Cerebellar nuclear complex (tissue), 1 donor: ENCODE measurements at regions not wholly inside any gene's neighbourhood (a gene's known extent, or its start where the extent isn't known, plus 50 kb on each side); places are given as distances from the start of the nearest gene placed in this dataset.
"Not testable (repeated sequence)": the region's sequence is repeated elsewhere in the genome, so short reads cannot be mapped to it uniquely, and the experiment has no call there.

Source experiments
- DNase-seq, 2 experiments: peaks; one replicate each; lab custom pipeline; 2025; lab: John Stamatoyannopoulos, UW

DNA sequence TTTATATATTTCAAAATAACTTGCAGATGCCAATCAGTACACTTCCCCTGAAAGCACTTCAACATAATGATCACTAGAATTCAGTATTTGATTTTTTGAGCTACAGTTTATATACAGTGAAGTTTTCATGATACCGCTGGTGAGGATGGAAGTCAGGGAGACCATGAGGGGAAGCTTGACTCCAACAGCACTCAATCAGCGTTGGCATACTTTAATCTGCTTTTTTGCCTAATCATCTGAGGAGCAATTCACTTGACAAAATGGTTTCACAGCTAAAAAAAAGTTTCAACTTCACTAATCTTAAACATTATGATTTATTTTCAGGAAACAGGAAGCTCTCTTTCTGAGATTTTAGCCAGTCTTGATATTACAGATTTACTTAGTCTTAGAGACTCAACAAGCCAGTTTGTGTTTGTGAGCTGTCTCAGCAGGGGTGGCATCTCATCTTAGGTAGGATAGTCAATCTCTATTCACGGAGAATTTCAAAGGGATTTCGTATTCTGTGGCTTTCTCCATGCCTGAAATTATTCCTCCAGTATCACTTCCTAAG is 111.4 kb upstream of the ARRDC3 start:
- DNase-seq, result no peak

- DNase-seq, result no peak
Observed at GRCh38 chr5:91493086-91493485, 110.0 kb upstream of the ARRDC3 start.

GRCh38 chr5:91491229-91491628 is 108.1 kb upstream of the ARRDC3 start:
- DNase-seq, result no peak

DNA sequence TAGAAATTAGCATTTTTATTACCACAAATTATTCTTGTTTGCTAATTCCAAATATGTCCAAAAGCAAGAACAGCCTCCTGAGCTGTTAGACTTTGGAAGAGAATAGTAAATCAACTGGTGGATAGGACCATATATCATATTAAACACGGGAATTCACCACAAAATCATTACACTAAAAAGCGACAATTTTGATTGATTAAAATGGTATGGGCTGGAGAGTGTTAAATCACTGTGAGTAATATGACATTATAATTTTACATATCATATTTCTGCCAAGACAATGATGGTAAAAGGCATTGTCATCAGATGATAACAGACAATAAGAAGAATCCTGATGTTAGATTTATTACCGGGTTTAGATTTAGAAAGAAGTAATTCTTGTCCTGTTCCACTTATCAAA is 107.2 kb upstream of the ARRDC3 start:
- no peak for DNase-seq

GRCh38 chr5:91487420-91487819 is 104.3 kb upstream of the ARRDC3 start:
- no peak for DNase-seq

GRCh38 chr5:91486638-91487037 is 103.5 kb upstream of the ARRDC3 start:
- DNase-seq, result no peak

- no peak for DNase-seq
Observed at GRCh38 chr5:91484662-91485061, 101.5 kb upstream of the ARRDC3 start.

GRCh38 chr5:91479376-91479775 is 96.3 kb upstream of the ARRDC3 start:
- DNase-seq, result not testable (repeated sequence)

DNA sequence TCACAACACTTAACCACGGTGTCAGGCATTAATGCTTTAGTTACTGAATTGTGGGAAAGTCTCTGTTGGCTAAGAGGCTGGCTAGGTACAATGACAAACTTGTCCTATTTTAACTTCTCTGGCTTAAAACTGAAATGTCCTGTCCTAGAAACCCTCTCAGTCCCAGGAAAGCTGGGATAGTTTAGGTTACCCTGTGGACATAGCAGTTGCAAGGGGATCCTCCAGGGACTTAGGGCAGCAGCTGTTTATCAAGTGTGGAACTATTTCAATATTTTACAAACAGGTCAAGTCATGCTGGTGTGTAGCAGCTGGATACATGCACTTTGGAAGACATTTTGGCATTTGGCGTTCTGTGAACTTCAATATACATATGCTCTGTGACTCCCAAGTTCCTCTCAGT is 95.0 kb upstream of the ARRDC3 start:
- no peak for DNase-seq

DNA sequence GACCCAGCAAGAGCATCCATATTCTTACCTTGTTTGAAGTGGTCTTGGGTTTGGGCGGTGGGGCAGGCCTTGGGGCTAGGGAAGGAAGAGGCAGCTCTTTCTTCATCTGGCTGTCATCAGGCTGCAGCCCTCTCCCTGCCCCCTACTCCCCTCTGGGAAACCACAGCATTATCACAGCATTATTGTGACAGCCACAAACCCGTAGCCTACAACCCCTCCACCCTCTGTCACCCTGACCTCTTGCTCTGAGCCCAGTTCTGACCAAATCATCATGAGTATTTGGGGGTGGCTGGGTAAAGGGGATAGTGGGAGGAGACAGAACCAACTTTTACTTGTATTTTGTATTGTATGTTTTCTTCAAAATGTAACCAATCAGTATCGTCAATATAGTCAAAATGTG is 94.3 kb upstream of the ARRDC3 start:
- DNase-seq, result no peak

GRCh38 chr5:91474201-91474600 is 91.1 kb upstream of the ARRDC3 start:
- DNase-seq, result no peak

DNA sequence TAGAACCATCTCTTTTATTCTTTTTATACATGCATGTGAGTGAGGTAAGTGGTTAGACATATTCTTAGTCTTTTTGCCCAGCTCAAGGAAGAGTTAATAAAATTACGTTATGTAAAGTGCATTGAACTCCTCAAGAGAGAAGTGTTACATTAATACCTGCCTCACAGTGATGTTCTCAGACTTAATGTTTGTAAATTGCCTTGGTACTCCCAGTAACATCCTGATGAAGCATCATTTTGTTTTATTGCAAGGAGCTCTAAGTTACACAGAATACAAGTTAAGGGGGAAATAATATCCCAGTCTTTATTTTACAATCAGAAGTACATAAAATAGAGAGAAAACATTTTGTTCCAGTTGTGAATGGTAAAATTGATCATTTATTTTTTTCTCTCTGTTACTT is 89.5 kb upstream of the ARRDC3 start:
- no peak for DNase-seq

GRCh38 chr5:91469517-91470165 is 86.5 kb upstream of the ARRDC3 start:
- DNase-seq, result no peak

DNA sequence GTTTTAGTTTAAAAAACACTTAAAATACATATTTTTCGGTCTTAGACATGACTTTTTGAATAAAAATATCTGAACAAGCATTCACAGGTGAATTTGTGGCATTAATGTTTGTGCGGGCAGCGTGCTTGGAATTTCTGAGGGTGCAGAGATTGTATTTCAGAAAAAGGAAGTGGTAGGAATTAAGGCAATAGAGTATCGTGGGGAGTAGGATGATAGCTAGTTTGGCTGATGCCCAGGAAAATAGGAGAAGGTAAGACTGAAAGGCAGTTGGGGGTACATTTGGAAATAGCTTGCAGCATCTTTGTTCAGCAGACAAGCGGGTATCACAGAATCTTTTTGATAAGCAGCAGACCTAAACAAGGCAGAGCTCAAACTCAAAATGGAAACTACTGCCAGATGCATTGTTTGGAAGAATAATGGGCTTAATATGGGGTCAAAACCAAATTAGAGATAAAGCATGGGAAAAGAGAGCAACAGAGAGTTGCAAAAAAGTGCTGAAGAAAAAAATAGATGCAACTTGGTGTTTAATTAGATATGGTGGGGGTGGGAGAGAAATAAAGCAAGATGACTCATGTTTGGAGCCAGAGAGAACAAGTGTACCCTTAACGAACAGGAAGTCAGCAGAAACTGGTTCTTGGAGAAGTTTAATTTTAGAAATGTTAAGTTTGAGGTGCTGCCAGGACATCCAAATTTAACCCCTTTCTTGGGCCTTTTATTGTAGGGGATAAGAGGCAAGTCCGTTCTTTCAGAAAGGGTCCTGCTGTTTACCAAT is 85.7 kb upstream of the ARRDC3 start:
- DNase-seq, result no peak

GRCh38 chr5:91464886-91465646 is 81.9 kb upstream of the ARRDC3 start:
- no peak for DNase-seq

- DNase-seq, result no peak
Observed at GRCh38 chr5:91457681-91458058, 74.6 kb upstream of the ARRDC3 start.

GRCh38 chr5:91456928-91457680 is 74.0 kb upstream of the ARRDC3 start:
- DNase-seq, result no peak

DNA sequence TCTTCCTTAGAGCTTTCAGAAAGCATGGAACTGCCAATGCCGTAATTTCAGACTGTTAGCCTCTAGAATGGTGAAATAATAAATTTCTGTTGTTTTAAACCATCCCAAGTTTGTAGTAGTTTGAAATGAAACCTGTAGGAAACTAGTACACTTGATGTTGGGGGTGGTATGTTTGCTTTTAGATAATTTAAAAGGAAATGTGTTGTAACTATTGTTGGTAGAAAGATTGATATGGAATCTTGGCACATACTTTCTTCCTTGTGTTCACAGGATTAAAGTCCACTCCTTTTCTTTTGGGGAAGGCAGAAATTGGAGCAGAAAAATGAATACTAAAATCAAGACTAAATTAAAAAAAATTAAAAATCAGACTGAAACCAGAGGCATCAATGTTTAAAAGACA is 66.0 kb upstream of the ARRDC3 start:
- DNase-seq, result no peak

- not testable (repeated sequence) for DNase-seq
Observed at GRCh38 chr5:91448079-91448478, 65.0 kb upstream of the ARRDC3 start.

DNA sequence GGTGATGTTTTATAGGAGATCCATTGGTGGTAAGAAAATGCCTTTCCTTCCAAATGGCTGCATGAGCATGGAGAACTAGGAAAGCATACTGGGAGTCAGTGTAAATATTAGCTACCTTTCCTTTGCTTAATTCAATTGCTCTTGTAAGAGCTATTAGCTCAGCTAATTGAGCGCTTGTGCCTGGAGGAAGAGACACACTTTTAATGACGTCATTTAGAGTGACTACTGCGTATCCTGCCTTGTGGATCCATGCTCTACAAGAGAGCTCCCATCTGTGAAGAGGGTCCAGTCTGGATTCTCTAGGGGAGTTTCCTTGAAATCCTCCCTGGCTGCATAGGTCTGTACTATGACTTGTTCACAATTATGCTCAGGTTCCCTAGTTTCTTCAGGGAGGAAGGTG is 63.8 kb upstream of the ARRDC3 start:
- not testable (repeated sequence) for DNase-seq

- no peak for DNase-seq
Observed at GRCh38 chr5:91443761-91444467, 60.8 kb upstream of the ARRDC3 start.
